PC-3 (cell line): ENCODE measurements at regions not wholly inside any gene's neighbourhood (a gene's known extent, or its start where the extent isn't known, plus 50 kb on each side); places are given as distances from the start of the nearest gene placed in this dataset.

ENCODE experiments used
- ATAC-seq: fragments of 200-7000 bp; cut with Tn5 transposase; 2 replicates; pipeline ENCODE4 v1.9.1; 2020; ENCODE audit warnings: mild to moderate bottlenecking, moderate library complexity
- BruUV-seq: library from RNA; stranded (reverse); fragments of 400-500 nt; replicated peaks from 2 replicates; lab custom pipeline; 2021; lab: Mats Ljungman, UMichigan
- CTCF ChIA-PET: fragments of 300-600 bp; sonication (Branson Sonifier 250); formaldehyde crosslinking; loops from one replicate; lab custom pipeline; 2022; ENCODE audit warnings: antibody characterized with exemption; lab: Charles Lee
- POLR2A ChIA-PET: fragments of 300-600 bp; sonication (Branson Sonifier 250); formaldehyde crosslinking; loops from one replicate; lab custom pipeline; 2022; ENCODE audit warnings: antibody characterized with exemption; ENCODE audit not compliant: unreplicated experiment; lab: Charles Lee
- DNase-seq: peaks from one replicate; pipeline ENCODE4 v3.0.0-alpha.2; 2015
- H2AFZ ChIP-seq: fragments of 300-600 bp; sonication (generic); 2 replicates; pipeline ENCODE4 v1.6.0; 2016; ENCODE audit warnings: antibody characterized with exemption, low read length
- H3F3A ChIP-seq: fragments of 300-600 bp; sonication (generic); one replicate; pipeline ENCODE4 v1.6.0; 2017; ENCODE audit warnings: antibody characterized with exemption, low read length, control low read depth, mild to moderate bottlenecking; ENCODE audit not compliant: unreplicated experiment
- H3K27ac ChIP-seq: fragments of 300-600 bp; sonication (generic); 2 replicates; pipeline ENCODE4 v1.5.1; 2016; ENCODE audit warnings: mild to moderate bottlenecking, low read length
- H3K27me3 ChIP-seq: fragments of 300-600 bp; sonication (generic); 2 replicates; pipeline ENCODE4 v1.6.1; 2016; ENCODE audit warnings: low read length, mixed read lengths
- H3K36me3 ChIP-seq: fragments of 300-600 bp; sonication (generic); 2 replicates; pipeline ENCODE4 v1.6.1; 2016; ENCODE audit warnings: low read depth, mixed run types, low read length, mixed read lengths
- H3K4me1 ChIP-seq: fragments of 300-600 bp; sonication (generic); 2 replicates; pipeline ENCODE4 v1.5.1; 2016; ENCODE audit warnings: low read length; ENCODE audit not compliant: insufficient read depth
- H3K4me2 ChIP-seq: fragments of 300-600 bp; sonication (generic); 2 replicates; pipeline ENCODE4 v1.6.0; 2016; ENCODE audit warnings: low read length
- H3K4me3 ChIP-seq: fragments of 300-600 bp; sonication (generic); 2 replicates; pipeline ENCODE4 v1.5.1; 2016; ENCODE audit warnings: mild to moderate bottlenecking, low read length, mixed read lengths
- H3K79me2 ChIP-seq: fragments of 300-600 bp; sonication (generic); 2 replicates; pipeline ENCODE4 v1.6.1; 2017; ENCODE audit warnings: low read length, mixed read lengths
- H3K9ac ChIP-seq: fragments of 300-600 bp; sonication (generic); 2 replicates; pipeline ENCODE4 v1.6.0; 2016; ENCODE audit warnings: mild to moderate bottlenecking, low read length
- H3K9me2 ChIP-seq: fragments of 300-600 bp; sonication (generic); replicated peaks from 2 replicates; pipeline ENCODE4 v1.6.1; 2016; ENCODE audit warnings: mixed run types, low read length, mixed read lengths
- H3K9me3 ChIP-seq: fragments of 300-600 bp; sonication (generic); 2 replicates; pipeline ENCODE4 v1.6.1; 2016; ENCODE audit warnings: low read length, mixed read lengths
- H4K20me1 ChIP-seq: fragments of 300-600 bp; sonication (generic); 2 replicates; pipeline ENCODE4 v1.6.1; 2016; ENCODE audit warnings: low read length, mixed read lengths
- EZH2 ChIP-seq: fragments of 300-600 bp; sonication (generic); IDR thresholded peaks from one replicate; pipeline ENCODE4 v1.6.1; 2017; ENCODE audit warnings: antibody characterized with exemption, mild to moderate bottlenecking, low read length; ENCODE audit not compliant: unreplicated experiment
- EZH2phosphoT487 ChIP-seq: fragments of 300-600 bp; sonication (generic); IDR thresholded peaks from 2 replicates; pipeline ENCODE4 v1.6.1; 2018; ENCODE audit warnings: mild to moderate bottlenecking, antibody characterized with exemption, low read length, borderline replicate concordance
- intact Hi-C: fragments of 100-400 bp; cut with micrococcal nuclease; formaldehyde crosslinking; loops from 2 replicates; pipeline ENCODE4 v1.9.0; 2023
- TF ChIP-seq, protein P1 (sequence below): fragments of 300-600 bp; sonication (generic); conservative IDR thresholded peaks from 2 replicates; pipeline ENCODE4 v1.5.1; 2017; ENCODE audit warnings: antibody characterized with exemption, low read depth, mild to moderate bottlenecking, low read length

DNA sequence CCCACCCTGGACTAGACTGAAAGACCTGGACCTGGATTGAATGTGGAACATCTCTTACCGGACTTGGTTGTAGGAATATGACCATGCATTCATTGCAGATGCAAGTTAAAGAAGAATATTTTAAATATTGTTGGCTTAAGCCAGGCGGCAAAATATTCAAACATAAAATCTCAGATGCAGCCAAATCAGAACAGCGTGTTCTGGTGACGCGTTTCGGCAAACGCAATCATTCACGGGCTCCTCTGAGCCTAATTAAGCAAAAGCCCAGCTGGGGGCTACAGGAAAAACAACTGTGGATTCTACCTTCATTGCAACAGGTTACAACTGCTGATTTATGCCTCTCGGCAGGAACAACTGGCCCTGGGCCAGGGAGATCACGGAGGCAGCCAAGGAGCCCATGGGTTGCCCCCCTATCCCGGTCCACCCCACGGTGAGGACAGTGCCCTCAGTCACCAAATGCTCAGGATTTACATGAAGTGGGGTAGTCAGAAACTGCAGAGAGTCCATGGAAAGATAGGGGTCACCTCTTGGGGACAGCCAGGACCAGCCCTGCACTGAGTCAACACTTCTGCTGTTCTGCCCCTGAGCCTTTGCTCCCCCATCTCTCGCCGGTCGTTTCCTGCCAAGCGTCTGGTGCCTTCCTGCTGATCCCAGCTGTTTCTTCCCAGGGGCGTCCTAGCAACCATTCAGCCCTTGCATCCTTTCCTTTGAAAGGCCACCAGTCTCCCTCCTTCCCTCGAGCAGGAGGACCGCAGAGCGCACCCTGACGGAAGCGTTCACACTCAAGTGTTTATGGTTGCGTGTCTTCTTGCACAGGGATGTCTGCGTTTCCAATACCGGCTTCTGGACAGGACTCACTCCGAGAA is 64.4 kb upstream of the SFMBT2 start:
- DNase-seq (no peak), ATAC-seq (no peak)
- Histone ChIP-seq H3K9me2 (no peaks in the 10 kb centered on the region), H3K4me3 (no peak overlapping the region), H3K27me3 (peaks cover 22% of the 10 kb centered on the region; the same call in 1 of the 2 replicates), H2AFZ (no peak overlapping the region), H3F3A (no peaks in the 10 kb centered on the region), H4K20me1 (no peaks in the 10 kb centered on the region), H3K27ac (no peak overlapping the region), H3K4me1 (no peaks in the 10 kb centered on the region), H3K36me3 (no peaks in the 10 kb centered on the region), H3K4me2 (no peak overlapping the region), H3K9me3 (no peaks in the 10 kb centered on the region), H3K9ac (no peak overlapping the region), H3K79me2 (no peaks in the 10 kb centered on the region)
- BruUV-seq, result no TSS peak
- ChIA-PET CTCF (no interaction called here), POLR2A (interaction anchor here (0.5 kb wide), 1 partner anchor 17 kb away, joined by 10 read pairs; no protein-coding TSS in a partner anchor)
- TF ChIP-seq, protein P1, sequence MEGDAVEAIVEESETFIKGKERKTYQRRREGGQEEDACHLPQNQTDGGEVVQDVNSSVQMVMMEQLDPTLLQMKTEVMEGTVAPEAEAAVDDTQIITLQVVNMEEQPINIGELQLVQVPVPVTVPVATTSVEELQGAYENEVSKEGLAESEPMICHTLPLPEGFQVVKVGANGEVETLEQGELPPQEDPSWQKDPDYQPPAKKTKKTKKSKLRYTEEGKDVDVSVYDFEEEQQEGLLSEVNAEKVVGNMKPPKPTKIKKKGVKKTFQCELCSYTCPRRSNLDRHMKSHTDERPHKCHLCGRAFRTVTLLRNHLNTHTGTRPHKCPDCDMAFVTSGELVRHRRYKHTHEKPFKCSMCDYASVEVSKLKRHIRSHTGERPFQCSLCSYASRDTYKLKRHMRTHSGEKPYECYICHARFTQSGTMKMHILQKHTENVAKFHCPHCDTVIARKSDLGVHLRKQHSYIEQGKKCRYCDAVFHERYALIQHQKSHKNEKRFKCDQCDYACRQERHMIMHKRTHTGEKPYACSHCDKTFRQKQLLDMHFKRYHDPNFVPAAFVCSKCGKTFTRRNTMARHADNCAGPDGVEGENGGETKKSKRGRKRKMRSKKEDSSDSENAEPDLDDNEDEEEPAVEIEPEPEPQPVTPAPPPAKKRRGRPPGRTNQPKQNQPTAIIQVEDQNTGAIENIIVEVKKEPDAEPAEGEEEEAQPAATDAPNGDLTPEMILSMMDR, result no peak
- TF ChIP-seq EZH2phosphoT487, result no peak
- no peak for TF ChIP-seq EZH2
- intact Hi-C loops, result no loop called here

DNA sequence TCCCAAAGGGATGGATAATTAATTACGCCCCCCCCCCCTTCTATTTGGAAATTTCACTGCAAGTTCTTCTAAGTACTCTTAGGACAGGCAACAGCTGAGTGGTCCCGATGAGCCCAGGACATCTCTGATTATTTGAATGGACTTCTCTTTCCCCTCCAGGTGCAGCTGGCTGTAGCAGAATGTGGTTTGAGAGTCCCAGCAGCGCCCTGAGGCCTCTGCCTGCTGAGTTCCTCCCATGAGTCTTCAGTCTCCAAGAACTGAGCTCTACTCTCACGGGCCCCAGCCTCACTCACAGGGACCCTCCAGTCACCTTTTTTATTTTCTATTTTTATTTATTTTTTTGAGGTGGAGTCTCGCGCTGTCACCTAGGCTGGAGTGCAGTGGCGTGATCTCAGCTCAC is 63.6 kb upstream of the SFMBT2 start:
- no peaks in the 10 kb centered on the region for H3F3A ChIP-seq
- no TSS peak for BruUV-seq
- no peaks in the 10 kb centered on the region for H3K36me3 ChIP-seq
- H3K79me2 ChIP-seq, result no peaks in the 10 kb centered on the region
- TF ChIP-seq EZH2 (no peak), EZH2phosphoT487 (no peak)
- TF ChIP-seq, protein P1, result no peak
- no peaks in the 10 kb centered on the region for H3K4me1 ChIP-seq
- H3K9me3 ChIP-seq, result no peaks in the 10 kb centered on the region
- H3K27ac ChIP-seq, result no peak overlapping the region
- no peak overlapping the region for H3K9ac ChIP-seq
- H2AFZ ChIP-seq, result no peak overlapping the region
- H3K4me2 ChIP-seq, result no peak overlapping the region
- no peak for ATAC-seq
- H3K27me3 ChIP-seq, result peaks cover 29% of the 10 kb centered on the region; the same call in 1 of the 2 replicates
- no peak overlapping the region for H3K4me3 ChIP-seq
- CTCF ChIA-PET, result no interaction called here
- POLR2A ChIA-PET, result no interaction called here
- intact Hi-C loops, result no loop called here
- no peaks in the 10 kb centered on the region for H3K9me2 ChIP-seq
- H4K20me1 ChIP-seq, result no peaks in the 10 kb centered on the region
- no peak for DNase-seq

DNA sequence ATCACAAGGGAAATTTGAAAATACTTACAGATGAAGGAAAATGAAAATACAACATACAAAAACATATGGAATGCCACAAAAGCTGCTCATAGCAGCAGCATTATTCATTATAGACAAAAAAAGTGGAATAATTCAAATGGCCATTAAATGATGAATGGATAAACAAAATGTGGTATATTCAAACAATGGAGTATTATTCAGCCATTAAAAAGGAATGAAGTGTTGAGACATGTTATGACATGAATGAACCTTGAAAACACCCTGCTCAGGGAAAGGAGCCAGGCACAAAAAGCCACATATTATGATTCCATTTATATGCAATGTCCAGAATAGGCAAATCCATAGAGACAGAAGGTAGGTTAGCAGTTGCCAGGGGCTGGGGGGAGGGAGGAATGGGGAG is 62.6 kb upstream of the SFMBT2 start:
- CTCF ChIA-PET, result no interaction called here
- no peak overlapping the region for H3K4me2 ChIP-seq
- no TSS peak for BruUV-seq

More for the DNA sequence above, 62.6 kb upstream of the SFMBT2 start:
- DNase-seq (no peak), ATAC-seq (no peak)
- POLR2A ChIA-PET, result no interaction called here
- Histone ChIP-seq H3K4me1 (no peaks in the 10 kb centered on the region), H3K36me3 (no peaks in the 10 kb centered on the region), H3F3A (no peaks in the 10 kb centered on the region), H3K27me3 (peaks cover 37% of the 10 kb centered on the region; the same call in 1 of the 2 replicates), H4K20me1 (no peaks in the 10 kb centered on the region), H3K9me2 (no peaks in the 10 kb centered on the region), H3K4me3 (no peak overlapping the region), H2AFZ (no peak overlapping the region), H3K9ac (no peak overlapping the region), H3K79me2 (no peaks in the 10 kb centered on the region), H3K9me3 (no peaks in the 10 kb centered on the region), H3K27ac (no peak overlapping the region)
- TF ChIP-seq, protein P1, result no peak
- TF ChIP-seq EZH2phosphoT487, result no peak
- no peak for TF ChIP-seq EZH2
- intact Hi-C loops, result no loop called here
